Adrenal gland (tissue), 5 donors: ENCODE measurements at regions not wholly inside any gene's neighbourhood (a gene's known extent, or its start where the extent isn't known, plus 50 kb on each side); places are given as distances from the start of the nearest gene placed in this dataset.

ENCODE experiments used
- POLR2A ChIP-seq, 2 donors: fragments of 450-650 bp; IDR thresholded peaks; one replicate each; pipeline ENCODE4 v1.6.1; 2017; ENCODE audit warnings: antibody characterized with exemption in 2 of 2, mild to moderate bottlenecking in 2 of 2, moderate library complexity in 1 of 2
- TF ChIP-seq, protein P1 (sequence below), 6 experiments: fragments of 450-650 bp in 4 of 6; fragments of 200-600 bp in 2 of 6; sonication (generic) in 1 of 6; IDR thresholded peaks; 1 replicate in 5 of 6; 2 replicates in 1 of 6; pipeline versions ENCODE4 v1.5.1 to v1.8.0; 2016 to 2021; ENCODE audit warnings: antibody characterized with exemption in 6 of 6, mild to moderate bottlenecking in 2 of 6, moderate library complexity in 1 of 6
- donor health status: DM: no; HTN: no; CAD: no.

DNA sequence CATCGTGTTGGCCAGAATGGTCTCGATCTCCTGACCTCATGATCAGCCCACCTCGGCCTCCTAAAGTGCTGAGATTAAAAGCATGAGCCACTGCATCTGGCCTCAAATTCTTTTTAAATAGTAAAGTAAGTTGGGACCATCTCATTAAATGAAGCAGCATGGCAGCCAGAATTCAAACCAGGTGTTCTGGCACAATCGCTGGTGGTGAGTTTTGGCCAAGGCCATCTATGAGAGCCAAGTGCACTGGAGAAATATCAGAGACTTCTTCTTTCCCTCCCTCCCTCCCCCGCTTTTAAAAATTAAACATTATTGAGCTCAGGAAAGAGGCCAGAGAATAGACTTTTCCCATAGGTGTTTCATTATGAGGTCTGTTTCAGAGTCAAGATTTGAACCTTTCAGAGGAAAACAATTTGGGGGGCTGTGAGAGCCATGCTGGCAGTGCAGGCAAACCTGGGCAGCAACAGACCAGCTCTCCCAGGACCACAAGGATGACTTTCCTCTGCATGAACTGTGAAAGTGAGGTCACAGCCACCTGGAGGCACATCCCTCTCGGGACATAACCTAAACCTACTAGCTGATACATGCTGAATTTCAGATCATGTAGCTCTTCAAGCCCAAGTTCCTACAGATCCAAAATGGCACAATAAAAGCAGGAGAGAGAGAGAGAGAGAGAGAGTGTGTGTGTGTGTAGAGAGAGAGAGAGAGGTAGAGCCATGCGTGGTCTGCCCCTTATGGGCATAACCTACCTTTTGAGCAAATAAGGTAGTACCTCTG lies 94.6 kb upstream of the DMRT1 start:
- TF ChIP-seq, protein P1, sequence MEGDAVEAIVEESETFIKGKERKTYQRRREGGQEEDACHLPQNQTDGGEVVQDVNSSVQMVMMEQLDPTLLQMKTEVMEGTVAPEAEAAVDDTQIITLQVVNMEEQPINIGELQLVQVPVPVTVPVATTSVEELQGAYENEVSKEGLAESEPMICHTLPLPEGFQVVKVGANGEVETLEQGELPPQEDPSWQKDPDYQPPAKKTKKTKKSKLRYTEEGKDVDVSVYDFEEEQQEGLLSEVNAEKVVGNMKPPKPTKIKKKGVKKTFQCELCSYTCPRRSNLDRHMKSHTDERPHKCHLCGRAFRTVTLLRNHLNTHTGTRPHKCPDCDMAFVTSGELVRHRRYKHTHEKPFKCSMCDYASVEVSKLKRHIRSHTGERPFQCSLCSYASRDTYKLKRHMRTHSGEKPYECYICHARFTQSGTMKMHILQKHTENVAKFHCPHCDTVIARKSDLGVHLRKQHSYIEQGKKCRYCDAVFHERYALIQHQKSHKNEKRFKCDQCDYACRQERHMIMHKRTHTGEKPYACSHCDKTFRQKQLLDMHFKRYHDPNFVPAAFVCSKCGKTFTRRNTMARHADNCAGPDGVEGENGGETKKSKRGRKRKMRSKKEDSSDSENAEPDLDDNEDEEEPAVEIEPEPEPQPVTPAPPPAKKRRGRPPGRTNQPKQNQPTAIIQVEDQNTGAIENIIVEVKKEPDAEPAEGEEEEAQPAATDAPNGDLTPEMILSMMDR (IDR thresholded peaks at IDR 0.05), result no peak
- no peak for TF ChIP-seq POLR2A (IDR thresholded peaks at IDR 0.05)
